ENCODE measurements at regions not wholly inside any gene's neighbourhood (a gene's known extent, or its start where the extent isn't known, plus 50 kb on each side); places are given as distances from the start of the nearest gene placed in this dataset.
"Not testable (repeated sequence)": the region's sequence is repeated elsewhere in the genome, so short reads cannot be mapped to it uniquely, and the experiment has no call there.

DNA sequence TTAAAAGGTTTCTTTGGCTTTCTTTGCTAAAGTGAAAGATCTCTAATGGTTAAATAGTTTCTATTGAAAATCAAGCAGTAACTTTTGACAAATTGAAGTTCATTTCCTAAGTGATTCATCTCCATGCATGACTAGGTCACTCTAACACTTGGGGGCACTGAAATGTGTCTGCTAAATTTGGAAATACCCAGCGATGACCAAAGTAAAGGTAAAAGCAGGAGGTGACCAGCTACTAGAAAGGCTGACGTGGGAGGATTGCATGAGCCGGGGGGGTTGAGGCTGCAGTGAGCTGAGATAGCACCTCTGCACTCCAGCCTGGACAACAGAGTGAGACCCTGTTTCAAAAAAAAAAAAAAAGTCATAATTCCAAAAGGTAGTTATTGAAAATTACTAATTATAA, 111.8 kb upstream of the GPR141 start:
- Histone ChIP-seq H3K36me3 (no peaks in the 10 kb centered on the region), H3K9me3 (no peaks in the 10 kb centered on the region), H3K27me3 (no peaks in the 10 kb centered on the region), H3K4me1 (no peaks in the 10 kb centered on the region), H3K4me3 (no peak overlapping the region), H3K27ac (no peak overlapping the region)
- in situ Hi-C loops (cut with MboI; ENCODE audit: low sequenced_read_pairs in 4 of 4) (no loop called here), intact Hi-C loops (cut with DNase I; ENCODE audit: low total_unique reads) (no loop called here)
- TF ChIP-seq CTCF (IDR thresholded peaks at IDR 0.05 in 4 of 5, conservative IDR thresholded peaks at IDR 0.05 in 1 of 5) (no peak), POLR2A (IDR thresholded peaks at IDR 0.05) (no peak)
- no peak for DNase-seq
- ATAC-seq = no peak

GRCh38 chr7:37577412-37577811, 106.2 kb upstream of the GPR141 start:
- DNase-seq (no peak), ATAC-seq (no peak)
- H3K4me3 ChIP-seq = no peak overlapping the region
- no peaks in the 10 kb centered on the region for H3K4me1 ChIP-seq
- in situ Hi-C loops (cut with MboI; ENCODE audit: low sequenced_read_pairs in 4 of 4) (no loop called here), intact Hi-C loops (cut with DNase I; ENCODE audit: low total_unique reads) (no loop called here)
- no peak overlapping the region for H3K27ac ChIP-seq
- no peaks in the 10 kb centered on the region for H3K9me3 ChIP-seq
- H3K36me3 ChIP-seq = no peaks in the 10 kb centered on the region
- no peaks in the 10 kb centered on the region for H3K27me3 ChIP-seq
- TF ChIP-seq CTCF (IDR thresholded peaks at IDR 0.05 in 4 of 5, conservative IDR thresholded peaks at IDR 0.05 in 1 of 5) = no peak
- no peak for TF ChIP-seq POLR2A (IDR thresholded peaks at IDR 0.05)

- H3K27ac ChIP-seq = no peak overlapping the region
- no peaks in the 10 kb centered on the region for H3K4me1 ChIP-seq
- no peak overlapping the region for H3K4me3 ChIP-seq
- no peaks in the 10 kb centered on the region for H3K9me3 ChIP-seq
- no peaks in the 10 kb centered on the region for H3K27me3 ChIP-seq
- no peak for TF ChIP-seq CTCF (IDR thresholded peaks at IDR 0.05 in 4 of 5, conservative IDR thresholded peaks at IDR 0.05 in 1 of 5)
- no peak for TF ChIP-seq POLR2A (IDR thresholded peaks at IDR 0.05)
- intact Hi-C loops (cut with DNase I; ENCODE audit: low total_unique reads) (no loop called here), in situ Hi-C loops (cut with MboI; ENCODE audit: low sequenced_read_pairs in 4 of 4) (no loop called here)
- no peaks in the 10 kb centered on the region for H3K36me3 ChIP-seq
- no peak for DNase-seq
- no peak for ATAC-seq
Measured at GRCh38 chr7:37577901-37578300, 105.7 kb upstream of the GPR141 start.

DNA sequence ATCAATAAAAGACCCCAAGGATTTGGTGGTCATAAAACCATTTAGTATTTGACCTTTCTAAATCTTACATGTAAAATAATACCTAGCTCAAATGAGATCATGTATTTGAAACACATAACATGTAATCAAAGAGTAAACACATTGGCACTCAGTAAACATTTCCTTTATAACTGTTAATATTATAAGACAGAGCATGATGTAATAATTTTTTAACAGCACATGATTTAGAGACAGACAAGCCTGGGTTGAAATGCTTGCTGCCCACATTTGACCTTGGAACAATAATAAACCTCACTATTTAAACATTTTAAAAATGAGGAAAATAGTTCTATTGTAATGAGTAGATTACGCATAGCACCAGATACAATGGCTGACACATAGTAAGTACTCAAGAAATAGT, 105.2 kb upstream of the GPR141 start:
- Histone ChIP-seq H3K27me3 (no peaks in the 10 kb centered on the region), H3K36me3 (no peaks in the 10 kb centered on the region), H3K4me1 (no peaks in the 10 kb centered on the region), H3K9me3 (no peaks in the 10 kb centered on the region), H3K4me3 (no peak overlapping the region), H3K27ac (no peak overlapping the region)
- ATAC-seq = no peak
- DNase-seq = no peak
- no peak for TF ChIP-seq CTCF (IDR thresholded peaks at IDR 0.05 in 4 of 5, conservative IDR thresholded peaks at IDR 0.05 in 1 of 5)
- TF ChIP-seq POLR2A (IDR thresholded peaks at IDR 0.05) = no peak
- in situ Hi-C loops (cut with MboI; ENCODE audit: low sequenced_read_pairs in 4 of 4) (no loop called here), intact Hi-C loops (cut with DNase I; ENCODE audit: low total_unique reads) (no loop called here)

DNA sequence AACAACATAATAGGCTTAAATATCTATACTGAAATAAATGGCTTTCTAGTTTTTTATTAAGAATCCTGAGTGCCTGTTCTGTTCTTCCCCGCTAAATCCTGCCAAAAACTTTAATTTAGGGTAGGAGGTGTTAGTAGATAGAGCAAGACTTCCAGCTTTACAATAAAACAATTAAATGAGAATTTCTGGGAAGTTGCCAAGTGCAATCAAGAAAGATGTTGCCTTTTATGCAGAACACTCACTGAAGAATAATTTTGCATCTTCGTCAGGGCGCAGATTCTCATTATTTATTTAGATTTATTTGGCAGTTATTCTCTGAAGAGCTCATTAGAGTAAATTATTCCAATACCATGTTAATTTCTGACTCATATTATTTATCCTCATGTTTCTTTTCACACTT, 103.2 kb upstream of the GPR141 start:
- Histone ChIP-seq H3K36me3 (no peaks in the 10 kb centered on the region), H3K27me3 (no peaks in the 10 kb centered on the region), H3K9me3 (no peaks in the 10 kb centered on the region), H3K4me3 (no peak overlapping the region), H3K27ac (no peak overlapping the region), H3K4me1 (no peaks in the 10 kb centered on the region)
- TF ChIP-seq CTCF (IDR thresholded peaks at IDR 0.05 in 4 of 5, conservative IDR thresholded peaks at IDR 0.05 in 1 of 5) (no peak), POLR2A (IDR thresholded peaks at IDR 0.05) (no peak)
- intact Hi-C loops (cut with DNase I; ENCODE audit: low total_unique reads) = no loop called here
- ATAC-seq (no peak), DNase-seq (no peak)
- in situ Hi-C loops (cut with MboI; ENCODE audit: low sequenced_read_pairs in 4 of 4) = no loop called here

DNA sequence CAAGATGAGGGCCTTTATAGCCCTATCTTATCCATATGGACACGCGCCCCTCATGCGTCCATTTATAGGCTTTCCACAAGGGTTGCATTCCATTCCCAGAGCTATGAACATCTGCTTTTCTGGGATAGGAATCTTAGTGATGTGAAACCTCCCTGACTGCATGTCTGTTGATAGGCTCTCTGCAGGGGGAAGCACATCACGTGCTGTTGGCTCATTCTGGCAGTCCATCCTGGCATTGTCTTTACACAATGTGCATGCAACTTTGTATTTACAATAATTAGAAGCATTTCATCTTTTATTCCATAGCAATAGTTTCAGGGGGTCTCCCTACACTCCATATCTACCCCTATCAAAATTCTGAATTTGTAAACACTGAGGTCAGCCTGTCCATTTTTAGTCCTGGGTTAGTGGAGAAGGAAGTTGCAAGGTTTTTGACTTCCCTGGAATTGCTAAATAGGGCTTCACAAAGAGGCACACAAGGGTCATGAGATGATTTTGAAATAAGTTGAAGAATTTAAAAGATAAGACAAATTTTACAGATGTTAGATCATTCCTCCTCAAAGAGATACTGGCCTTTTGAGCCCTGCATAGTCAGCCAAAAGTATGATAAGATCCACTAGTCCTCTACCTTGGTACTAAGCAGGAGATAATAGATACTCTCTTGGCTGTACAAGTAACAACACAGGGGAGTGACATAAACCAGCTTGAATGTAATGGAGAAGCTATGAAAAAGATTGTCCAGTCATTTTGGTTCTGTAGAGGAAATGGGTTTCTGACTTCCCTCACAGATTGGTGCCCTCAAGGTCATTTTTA, 98.7 kb upstream of the GPR141 start:
- ATAC-seq; DNase-seq; in situ Hi-C loops (cut with MboI; ENCODE audit: low sequenced_read_pairs in 4 of 4); H3K36me3 ChIP-seq; H3K9me3 ChIP-seq; H3K27ac ChIP-seq; intact Hi-C loops (cut with DNase I; ENCODE audit: low total_unique reads); H3K4me3 ChIP-seq; H3K4me1 ChIP-seq; H3K27me3 ChIP-seq: not testable (repeated sequence)

Data from gastrocnemius medialis (tissue), 4 donors.